ENCODE measurements at regions not wholly inside any gene's neighbourhood (a gene's known extent, or its start where the extent isn't known, plus 50 kb on each side); places are given as distances from the start of the nearest gene placed in this dataset.

DNA sequence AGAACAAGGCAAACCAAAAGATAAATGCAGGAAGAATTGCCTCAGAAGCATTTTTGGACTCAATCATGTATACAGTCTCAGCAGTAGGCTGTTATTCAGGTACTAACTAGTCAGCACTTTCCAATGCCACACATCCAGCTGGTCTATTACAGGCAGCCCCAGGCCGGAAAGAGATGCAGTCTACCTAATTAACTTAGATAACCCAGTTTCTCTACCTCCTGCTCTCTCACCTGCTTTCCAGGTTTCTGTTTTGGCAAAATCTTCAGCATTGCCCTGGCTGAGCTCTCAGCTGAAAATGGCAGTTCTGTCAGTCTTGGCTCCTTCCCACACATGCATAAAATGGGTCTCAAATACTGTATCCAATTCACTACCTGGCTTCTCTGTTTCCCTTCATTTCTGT lies 101.3 kb upstream of the UFL1 start:
- Histone ChIP-seq H3K4me2 (ENCODE audit: insufficient read depth, low read length) (no peak overlapping the region), H3K4me1 (ENCODE audit: control insufficient read depth, extremely low read depth, insufficient read depth, low read length) (no peaks in the 10 kb centered on the region), H3K27me3 (ENCODE audit: control insufficient read depth in 2 of 2, insufficient read depth in 2 of 2, low read length in 2 of 2) (no peaks in the 10 kb centered on the region), H3K9me1 (replicated peaks; ENCODE audit: control insufficient read depth, extremely low read depth, insufficient read depth, low read length) (no peaks in the 10 kb centered on the region), H3K9ac (replicated peaks; ENCODE audit: extremely low read depth, insufficient read depth, low read length) (no peak overlapping the region), H3K27ac (ENCODE audit: insufficient read depth, low read depth, low read length) (no peak overlapping the region), H2AFZ (ENCODE audit: low read depth, low read length) (no peak overlapping the region), H3K79me2 (ENCODE audit: control insufficient read depth, insufficient read depth, low read length) (no peaks in the 10 kb centered on the region), H3K36me3 (ENCODE audit: control insufficient read depth in 2 of 2, extremely low read depth in 1 of 2, insufficient read depth in 2 of 2, low read length in 2 of 2) (no peaks in the 10 kb centered on the region), H4K20me1 (replicated peaks; ENCODE audit: control insufficient read depth, extremely low read depth, insufficient read depth, low read length) (no peaks in the 10 kb centered on the region), H3K9me3 (replicated peaks; ENCODE audit: control insufficient read depth, insufficient read depth, low read length) (no peaks in the 10 kb centered on the region), H3K4me3 (replicated peaks in 1 of 3; ENCODE audit: insufficient read depth in 1 of 3, low read depth in 1 of 3, low read length in 3 of 3) (no peak overlapping the region)
- FAIRE-seq = no peak
- ChIA-PET CTCF (no interaction called here), POLR2A (no interaction called here)
- TF ChIP-seq, protein P1, sequence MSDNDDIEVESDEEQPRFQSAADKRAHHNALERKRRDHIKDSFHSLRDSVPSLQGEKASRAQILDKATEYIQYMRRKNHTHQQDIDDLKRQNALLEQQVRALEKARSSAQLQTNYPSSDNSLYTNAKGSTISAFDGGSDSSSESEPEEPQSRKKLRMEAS (IDR thresholded peaks at IDR 0.05; ENCODE audit: insufficient read depth, insufficient read length) = no peak
- TF ChIP-seq GATA2 (IDR thresholded peaks at IDR 0.05; ENCODE audit: insufficient read depth, insufficient read length, low read depth, low read length) = no peak
- TF ChIP-seq JUN (IDR thresholded peaks at IDR 0.05; ENCODE audit: borderline replicate concordance, insufficient read depth, insufficient read length, low read depth) = no peak
- TF ChIP-seq POLR2A (IDR thresholded peaks at IDR 0.05; ENCODE audit: low read depth, low read length) = no peak
- TF ChIP-seq POLR2AphosphoS5 (IDR thresholded peaks at IDR 0.05; ENCODE audit: insufficient read depth, low read depth, low read length) = no peak
- no peak for TF ChIP-seq MYC (IDR thresholded peaks at IDR 0.05; ENCODE audit: low read depth, low read length)
- TF ChIP-seq, protein P2, sequence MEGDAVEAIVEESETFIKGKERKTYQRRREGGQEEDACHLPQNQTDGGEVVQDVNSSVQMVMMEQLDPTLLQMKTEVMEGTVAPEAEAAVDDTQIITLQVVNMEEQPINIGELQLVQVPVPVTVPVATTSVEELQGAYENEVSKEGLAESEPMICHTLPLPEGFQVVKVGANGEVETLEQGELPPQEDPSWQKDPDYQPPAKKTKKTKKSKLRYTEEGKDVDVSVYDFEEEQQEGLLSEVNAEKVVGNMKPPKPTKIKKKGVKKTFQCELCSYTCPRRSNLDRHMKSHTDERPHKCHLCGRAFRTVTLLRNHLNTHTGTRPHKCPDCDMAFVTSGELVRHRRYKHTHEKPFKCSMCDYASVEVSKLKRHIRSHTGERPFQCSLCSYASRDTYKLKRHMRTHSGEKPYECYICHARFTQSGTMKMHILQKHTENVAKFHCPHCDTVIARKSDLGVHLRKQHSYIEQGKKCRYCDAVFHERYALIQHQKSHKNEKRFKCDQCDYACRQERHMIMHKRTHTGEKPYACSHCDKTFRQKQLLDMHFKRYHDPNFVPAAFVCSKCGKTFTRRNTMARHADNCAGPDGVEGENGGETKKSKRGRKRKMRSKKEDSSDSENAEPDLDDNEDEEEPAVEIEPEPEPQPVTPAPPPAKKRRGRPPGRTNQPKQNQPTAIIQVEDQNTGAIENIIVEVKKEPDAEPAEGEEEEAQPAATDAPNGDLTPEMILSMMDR (IDR thresholded peaks at IDR 0.05; ENCODE audit: extremely low read depth in 1 of 2, insufficient read depth in 1 of 2, low read depth in 1 of 2, low read length in 2 of 2) = no peak
- no peak for TF ChIP-seq FOS (IDR thresholded peaks at IDR 0.05; ENCODE audit: borderline replicate concordance, insufficient read depth, low read length)
- no peak for TF ChIP-seq EZH2 (IDR thresholded peaks at IDR 0.05; ENCODE audit: borderline replicate concordance, low read depth, low read length, severe bottlenecking)
- no TSS peak for BruUV-seq (replicated peaks)
- intact Hi-C loops (cut with micrococcal nuclease) = no loop called here
- no peak for DNase-seq (ENCODE audit: low read depth, low spot score)
- dilution Hi-C loops (cut with MboI; ENCODE audit: extremely low pct_ligation_motif_present, low sequenced_read_pairs) = no loop called here
